OCI-LY1 (cell line): ENCODE measurements at regions not wholly inside any gene's neighbourhood (a gene's known extent, or its start where the extent isn't known, plus 50 kb on each side); places are given as distances from the start of the nearest gene placed in this dataset.

Source experiments
- H2AFZ ChIP-seq: fragments of 200-600 bp; sonication (generic), shearing (Covaris generic); 2 replicates; pipeline ENCODE4 v1.6.0; 2014; ENCODE audit warnings: antibody characterized with exemption, mild to moderate bottlenecking, low read length
- H3F3A ChIP-seq: fragments of 200-600 bp; sonication (generic), shearing (Covaris generic); 2 replicates; pipeline ENCODE4 v1.6.0; 2014; ENCODE audit warnings: mild to moderate bottlenecking, antibody characterized with exemption, low read length, moderate library complexity; ENCODE audit not compliant: insufficient read depth
- H3K27ac ChIP-seq: fragments of 200-600 bp; sonication (generic); 2 replicates; pipeline ENCODE4 v1.5.1; 2014; ENCODE audit warnings: low read length, mixed run types, mild to moderate bottlenecking, low read depth; ENCODE audit not compliant: poor library complexity, severe bottlenecking
- H3K27me3 ChIP-seq: fragments of 200-600 bp; sonication (generic); 2 replicates; pipeline ENCODE4 v1.6.0; 2014; ENCODE audit warnings: antibody characterized with exemption, mild to moderate bottlenecking, low read length, moderate library complexity; ENCODE audit not compliant: insufficient read depth
- H3K36me3 ChIP-seq: fragments of 200-600 bp; sonication (generic); 2 replicates; pipeline ENCODE4 v1.6.1; 2014; ENCODE audit warnings: mild to moderate bottlenecking, antibody characterized with exemption, low read length, moderate library complexity, mixed read lengths; ENCODE audit not compliant: insufficient read depth
- H3K4me1 ChIP-seq: fragments of 200-600 bp; sonication (generic); 2 replicates; pipeline ENCODE4 v1.5.1; 2014; ENCODE audit warnings: mild to moderate bottlenecking, low read length, moderate library complexity; ENCODE audit not compliant: insufficient read depth, severe bottlenecking
- H3K4me2 ChIP-seq: fragments of 200-600 bp; sonication (generic), shearing (Covaris generic); 2 replicates; pipeline ENCODE4 v1.6.1; 2014; ENCODE audit warnings: low read length
- H3K4me3 ChIP-seq: fragments of 200-600 bp; sonication (generic); 2 replicates; pipeline ENCODE4 v1.5.1; 2014; ENCODE audit warnings: low read length, low read depth, mild to moderate bottlenecking, mixed read lengths; ENCODE audit not compliant: poor library complexity, severe bottlenecking
- H3K79me2 ChIP-seq: fragments of 200-600 bp; shearing (Covaris generic); 2 replicates; pipeline ENCODE4 v1.6.1; 2016; ENCODE audit warnings: mixed run types, low read length, mixed read lengths; ENCODE audit not compliant: insufficient read depth
- H3K9ac ChIP-seq: fragments of 200-600 bp; sonication (generic), shearing (Covaris generic); 2 replicates; pipeline ENCODE4 v1.6.1; 2014; ENCODE audit warnings: mild to moderate bottlenecking, low read length, mixed read lengths
- H3K9me2 ChIP-seq: fragments of 200-600 bp; sonication (generic), shearing (Covaris generic); 2 replicates; pipeline ENCODE4 v1.6.1; 2014; ENCODE audit warnings: low read depth, mild to moderate bottlenecking, low read length, mixed read lengths
- H3K9me3 ChIP-seq: fragments of 200-600 bp; shearing (Covaris generic); 2 replicates; pipeline ENCODE4 v1.6.1; 2014; ENCODE audit warnings: low read length, mixed read lengths
- H4K20me1 ChIP-seq: fragments of 200-600 bp; sonication (generic), shearing (Covaris generic); 2 replicates; pipeline ENCODE4 v1.6.0; 2016; ENCODE audit warnings: mild to moderate bottlenecking, low read length; ENCODE audit not compliant: insufficient read depth
- CTCF ChIP-seq: fragments of 200-600 bp; sonication (generic), shearing (Covaris generic); IDR thresholded peaks from 2 replicates; pipeline ENCODE4 v1.5.1; 2017; ENCODE audit warnings: mild to moderate bottlenecking, antibody characterized with exemption, low read length, moderate library complexity, mixed read lengths
- EZH2 ChIP-seq: fragments of 200-600 bp; sonication (generic), shearing (Covaris generic); IDR thresholded peaks from 2 replicates; pipeline ENCODE4 v1.8.0; 2017; ENCODE audit warnings: borderline replicate concordance, mixed run types, mild to moderate bottlenecking, antibody characterized with exemption, low read length, moderate library complexity, mixed read lengths

- Histone ChIP-seq H3K27me3 (no peaks in the 10 kb centered on the region), H3K4me1 (no peaks in the 10 kb centered on the region), H3K27ac (no peak overlapping the region), H4K20me1 (no peaks in the 10 kb centered on the region), H3K36me3 (no peaks in the 10 kb centered on the region), H3K9me3 (no peaks in the 10 kb centered on the region), H3K9me2 (no peaks in the 10 kb centered on the region), H2AFZ (no peak overlapping the region), H3F3A (no peaks in the 10 kb centered on the region), H3K79me2 (no peaks in the 10 kb centered on the region), H3K4me2 (no peak overlapping the region), H3K4me3 (no peak overlapping the region), H3K9ac (no peak overlapping the region)
- TF ChIP-seq EZH2 (no peak), CTCF (no peak)
Measured at GRCh38 chr5:67488885-67489284, 292.3 kb upstream of the CD180 start.

GRCh38 chr5:67487862-67488261 is 291.3 kb upstream of the CD180 start:
- no peak overlapping the region for H2AFZ ChIP-seq
- no peak overlapping the region for H3K4me2 ChIP-seq
- H3K27ac ChIP-seq: no peak overlapping the region
- no peaks in the 10 kb centered on the region for H3F3A ChIP-seq
- TF ChIP-seq EZH2 (no peak), CTCF (no peak)
- H3K9ac ChIP-seq: no peak overlapping the region
- no peaks in the 10 kb centered on the region for H3K9me3 ChIP-seq
- H3K36me3 ChIP-seq: no peaks in the 10 kb centered on the region
- no peaks in the 10 kb centered on the region for H3K27me3 ChIP-seq
- H3K9me2 ChIP-seq: no peaks in the 10 kb centered on the region
- no peaks in the 10 kb centered on the region for H3K79me2 ChIP-seq
- H4K20me1 ChIP-seq: no peaks in the 10 kb centered on the region
- no peaks in the 10 kb centered on the region for H3K4me1 ChIP-seq
- no peak overlapping the region for H3K4me3 ChIP-seq

- TF ChIP-seq EZH2 (no peak), CTCF (no peak)
- Histone ChIP-seq H3K4me1 (no peaks in the 10 kb centered on the region), H3K27ac (no peak overlapping the region), H3K36me3 (no peaks in the 10 kb centered on the region), H3K4me3 (no peak overlapping the region), H4K20me1 (no peaks in the 10 kb centered on the region), H3K9me2 (no peaks in the 10 kb centered on the region), H3K9me3 (no peaks in the 10 kb centered on the region), H3K9ac (no peak overlapping the region), H2AFZ (no peak overlapping the region), H3F3A (no peaks in the 10 kb centered on the region), H3K79me2 (no peaks in the 10 kb centered on the region), H3K27me3 (no peaks in the 10 kb centered on the region), H3K4me2 (no peak overlapping the region)
Measured at GRCh38 chr5:67483453-67484030, 286.9 kb upstream of the CD180 start.
